Keratinocyte (primary cell): ENCODE measurements at regions not wholly inside any gene's neighbourhood (a gene's known extent, or its start where the extent isn't known, plus 50 kb on each side); places are given as distances from the start of the nearest gene placed in this dataset.

Source experiments
- EZH2 ChIP-seq: IDR thresholded peaks from one replicate; pipeline ENCODE4 v1.6.1; 2012; ENCODE audit warnings: inconsistent platforms, mild to moderate bottlenecking, low read length, moderate library complexity
- TF ChIP-seq, protein P1 (sequence below), 3 experiments: IDR thresholded peaks in 1 of 3; conservative IDR thresholded peaks in 1 of 3; optimal IDR thresholded peaks in 1 of 3; 2 replicates in 2 of 3; 3 replicates in 1 of 3; pipeline versions ENCODE3 to v1.5.1; 2011; ENCODE audit warnings: low read length in 3 of 3, mild to moderate bottlenecking in 3 of 3, moderate library complexity in 2 of 3, control low read depth in 1 of 3, inconsistent platforms in 1 of 3; ENCODE audit not compliant: insufficient read depth in 2 of 3; ENCODE audit errors: extremely low read depth in 1 of 3

DNA sequence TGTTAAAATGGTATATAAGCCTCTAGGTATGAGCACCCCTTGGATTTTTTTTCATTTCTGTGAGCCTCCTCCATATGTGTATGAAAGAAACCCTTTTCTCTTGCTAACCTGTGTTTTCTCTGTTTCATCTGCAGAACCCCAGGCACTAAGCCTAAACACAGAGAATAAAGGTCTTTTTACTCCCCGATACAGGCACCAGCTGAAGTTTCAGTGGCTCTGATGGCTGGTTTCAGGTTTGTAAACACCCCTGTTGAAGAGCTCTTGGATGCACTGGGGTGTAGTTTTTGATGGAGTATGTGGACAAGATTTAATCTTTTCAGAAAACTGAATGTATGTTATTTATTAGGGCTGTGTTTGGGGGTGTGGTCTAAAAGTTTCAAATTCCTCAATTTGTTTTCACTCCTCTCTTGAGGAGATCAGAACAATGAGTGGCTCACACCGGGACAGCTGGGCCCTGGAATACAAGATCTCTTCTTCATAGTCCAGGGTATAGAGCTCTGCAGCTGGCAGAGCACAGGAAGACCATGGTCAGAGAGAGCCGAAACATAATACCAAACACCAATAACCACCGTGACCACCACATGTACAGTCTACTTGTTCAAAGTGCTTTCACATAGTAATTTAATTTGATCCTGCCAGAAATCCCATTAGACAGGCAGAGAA lies 50.2 kb upstream of the VTCN1 start:
- TF ChIP-seq, protein P1, sequence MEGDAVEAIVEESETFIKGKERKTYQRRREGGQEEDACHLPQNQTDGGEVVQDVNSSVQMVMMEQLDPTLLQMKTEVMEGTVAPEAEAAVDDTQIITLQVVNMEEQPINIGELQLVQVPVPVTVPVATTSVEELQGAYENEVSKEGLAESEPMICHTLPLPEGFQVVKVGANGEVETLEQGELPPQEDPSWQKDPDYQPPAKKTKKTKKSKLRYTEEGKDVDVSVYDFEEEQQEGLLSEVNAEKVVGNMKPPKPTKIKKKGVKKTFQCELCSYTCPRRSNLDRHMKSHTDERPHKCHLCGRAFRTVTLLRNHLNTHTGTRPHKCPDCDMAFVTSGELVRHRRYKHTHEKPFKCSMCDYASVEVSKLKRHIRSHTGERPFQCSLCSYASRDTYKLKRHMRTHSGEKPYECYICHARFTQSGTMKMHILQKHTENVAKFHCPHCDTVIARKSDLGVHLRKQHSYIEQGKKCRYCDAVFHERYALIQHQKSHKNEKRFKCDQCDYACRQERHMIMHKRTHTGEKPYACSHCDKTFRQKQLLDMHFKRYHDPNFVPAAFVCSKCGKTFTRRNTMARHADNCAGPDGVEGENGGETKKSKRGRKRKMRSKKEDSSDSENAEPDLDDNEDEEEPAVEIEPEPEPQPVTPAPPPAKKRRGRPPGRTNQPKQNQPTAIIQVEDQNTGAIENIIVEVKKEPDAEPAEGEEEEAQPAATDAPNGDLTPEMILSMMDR (optimal IDR thresholded peaks at IDR 0.05 in 1 of 3, IDR thresholded peaks at IDR 0.05 in 1 of 3, conservative IDR thresholded peaks at IDR 0.05 in 1 of 3; ENCODE audit: extremely low read depth in 1 of 3, insufficient read depth in 2 of 3, low read length in 3 of 3): no peak
- TF ChIP-seq EZH2: no peak
